ENCODE measurements at regions not wholly inside any gene's neighbourhood (a gene's known extent, or its start where the extent isn't known, plus 50 kb on each side); places are given as distances from the start of the nearest gene placed in this dataset.

GRCh38 chr4:123676071-123676889 is 279.7 kb downstream of the SPRY1 start:
- TF ChIP-seq EP300 (IDR thresholded peaks at IDR 0.05) (no peak), CTCF (IDR thresholded peaks at IDR 0.05) (no peak), POLR2A (IDR thresholded peaks at IDR 0.05) (no peak), POLR2AphosphoS5 (IDR thresholded peaks at IDR 0.05) (no peak)

Data from upper lobe of left lung (tissue), 4 donors.